T-helper 17 cell (primary cell): ENCODE measurements at regions not wholly inside any gene's neighbourhood (a gene's known extent, or its start where the extent isn't known, plus 50 kb on each side); places are given as distances from the start of the nearest gene placed in this dataset.
"Not testable (repeated sequence)": the region's sequence is repeated elsewhere in the genome, so short reads cannot be mapped to it uniquely, and the experiment has no call there.

ENCODE experiments used
- ATAC-seq: fragments of 150-1000 bp; cut with Tn5 transposase; 2 replicates; pipeline ENCODE4 v1.10.0; 2021; ENCODE audit warnings: mild to moderate bottlenecking, moderate library complexity
- DNase-seq, 3 donors: peaks; one replicate each; pipeline versions ENCODE4 v3.0.0 to v3.0.0-alpha.2; 2020 to 2021
- H3K9me3 ChIP-seq: one replicate; pipeline ENCODE4 v1.7.0; 2013; ENCODE audit warnings: low read length, mild to moderate bottlenecking; ENCODE audit not compliant: control insufficient read depth, poor library complexity, severe bottlenecking
- H3K27ac Mint-ChIP-seq: one replicate; pipeline ENCODE4 v1.8.0; 2022; ENCODE audit warnings: mild to moderate bottlenecking, moderate library complexity, mixed read lengths
- H3K27me3 Mint-ChIP-seq: one replicate; pipeline ENCODE4 v1.8.0; 2022; ENCODE audit warnings: mixed read lengths
- H3K36me3 Mint-ChIP-seq: one replicate; pipeline ENCODE4 v1.8.0; 2022; ENCODE audit warnings: low read depth, mixed read lengths
- H3K4me1 Mint-ChIP-seq: one replicate; pipeline ENCODE4 v1.8.0; 2022; ENCODE audit warnings: mild to moderate bottlenecking, mixed read lengths
- H3K4me3 Mint-ChIP-seq: one replicate; pipeline ENCODE4 v1.8.0; 2022; ENCODE audit warnings: mild to moderate bottlenecking, moderate library complexity, mixed read lengths

DNA sequence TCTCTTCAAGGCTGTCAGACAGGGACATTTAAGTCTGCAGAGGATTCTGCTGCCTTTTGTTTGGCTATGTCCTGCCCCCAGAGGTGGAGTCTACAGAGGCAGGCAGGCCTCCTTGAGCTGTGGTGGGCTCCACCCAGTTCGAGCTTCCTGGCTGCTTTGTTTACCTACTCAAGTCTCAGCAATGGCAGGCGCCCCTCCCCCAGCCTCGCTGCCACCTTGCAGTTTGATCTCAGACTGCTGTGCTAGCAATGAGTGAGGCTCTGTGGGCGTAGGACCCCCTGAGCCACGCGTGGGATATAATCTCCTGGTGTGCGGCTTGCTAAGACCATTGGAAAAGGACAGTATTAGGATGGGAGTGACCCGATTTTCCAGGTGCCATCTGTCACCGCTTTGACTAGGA lies 437.6 kb downstream of the STK39 start:
- H3K4me3 Mint-ChIP-seq, H3K27ac Mint-ChIP-seq, DNase-seq, H3K9me3 ChIP-seq, H3K36me3 Mint-ChIP-seq, ATAC-seq, H3K4me1 Mint-ChIP-seq: not testable (repeated sequence)
- H3K27me3 Mint-ChIP-seq: peaks cover 14% of the 10 kb centered on the region

DNA sequence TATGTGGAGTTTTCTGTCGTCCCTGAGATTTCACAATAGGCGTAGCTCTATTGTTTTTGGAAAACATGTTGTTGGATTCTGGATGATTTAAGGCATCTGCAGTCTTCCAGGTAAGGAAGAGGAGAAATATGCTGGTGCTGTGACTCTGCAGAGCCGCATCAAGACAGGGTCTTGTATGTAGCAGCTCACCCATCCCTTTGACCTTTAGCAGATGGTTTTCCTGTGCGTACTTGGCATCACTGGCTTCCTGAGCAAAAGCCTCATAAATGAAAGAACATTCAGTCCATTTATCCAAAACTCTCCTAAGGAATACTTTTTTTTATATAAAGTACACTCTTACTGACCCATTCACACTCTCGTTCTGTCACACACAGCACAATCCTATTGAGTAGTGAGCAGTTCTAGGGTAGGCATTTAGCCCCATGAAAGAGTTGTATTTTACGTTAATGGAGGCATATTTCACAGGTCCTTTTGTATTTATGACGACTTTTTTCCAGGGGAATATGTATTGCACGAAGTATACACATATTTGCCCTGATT lies 443.9 kb downstream of the STK39 start:
- H3K9me3 ChIP-seq: no peaks in the 10 kb centered on the region
- ATAC-seq: no peak
- no peak overlapping the region for H3K4me3 Mint-ChIP-seq
- H3K4me1 Mint-ChIP-seq: no peaks in the 10 kb centered on the region
- no peaks in the 10 kb centered on the region for H3K36me3 Mint-ChIP-seq
- DNase-seq: no peak
- H3K27me3 Mint-ChIP-seq: no peaks in the 10 kb centered on the region
- H3K27ac Mint-ChIP-seq: no peak overlapping the region

DNA sequence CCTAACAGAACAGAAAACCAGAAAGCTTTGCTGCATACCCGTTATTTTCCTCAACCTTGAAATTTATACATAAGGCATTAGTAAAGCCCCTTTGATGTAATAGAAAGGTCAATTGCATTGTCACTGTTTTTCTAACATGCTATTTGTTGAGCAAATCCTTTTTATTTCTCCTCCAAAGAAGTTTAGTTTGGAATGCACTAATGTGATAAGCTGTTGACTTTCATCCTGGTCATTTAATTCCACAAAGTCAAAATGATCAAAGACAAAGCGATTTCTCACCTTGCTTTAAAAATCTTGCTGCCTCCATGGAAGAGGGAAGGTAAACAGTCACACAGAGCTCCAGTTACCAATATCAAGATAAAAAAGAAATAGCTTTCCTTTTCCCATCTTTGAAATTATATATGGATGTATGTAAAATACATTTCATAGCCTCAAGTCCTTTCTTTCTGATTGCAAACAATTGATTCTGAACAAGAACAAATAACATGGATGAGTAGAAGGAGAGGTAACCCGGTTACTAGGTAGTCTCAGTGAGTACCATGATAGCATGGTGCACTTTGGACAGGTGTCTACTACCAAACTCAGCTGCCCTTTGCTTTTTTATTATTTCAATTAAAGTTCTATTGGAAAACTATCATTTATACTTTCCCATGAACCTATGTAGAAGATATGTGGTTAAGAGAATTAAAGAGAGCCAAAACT lies 452.7 kb downstream of the STK39 start:
- Mint-ChIP-seq H3K4me3 (no peak overlapping the region), H3K36me3 (no peaks in the 10 kb centered on the region), H3K4me1 (no peaks in the 10 kb centered on the region), H3K27ac (no peak overlapping the region), H3K27me3 (peaks cover 7% of the 10 kb centered on the region)
- DNase-seq: no peak
- ATAC-seq: no peak
- no peaks in the 10 kb centered on the region for H3K9me3 ChIP-seq

DNA sequence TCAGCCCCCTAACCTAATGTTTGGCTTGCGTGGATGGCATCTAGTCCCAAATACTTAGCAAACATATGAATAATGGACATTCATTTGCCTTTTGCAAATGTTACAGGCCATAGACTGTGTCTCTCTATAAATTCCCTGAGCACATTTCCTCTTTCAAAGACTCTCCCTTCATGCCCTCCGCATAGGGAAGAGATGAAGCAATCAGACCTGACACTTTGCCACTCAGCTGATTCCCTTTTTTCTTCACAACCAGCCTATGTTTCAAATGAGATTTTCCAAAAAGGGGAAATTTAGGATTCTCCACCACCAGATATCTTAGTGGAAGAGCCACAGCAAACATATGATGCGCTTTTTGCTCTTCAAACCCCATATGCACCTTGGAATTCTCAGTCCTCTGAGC lies 453.7 kb downstream of the STK39 start:
- no peaks in the 10 kb centered on the region for H3K36me3 Mint-ChIP-seq
- H3K9me3 ChIP-seq: no peaks in the 10 kb centered on the region
- H3K27me3 Mint-ChIP-seq: peaks cover 9% of the 10 kb centered on the region
- H3K27ac Mint-ChIP-seq: no peak overlapping the region
- no peak overlapping the region for H3K4me3 Mint-ChIP-seq
- H3K4me1 Mint-ChIP-seq: no peaks in the 10 kb centered on the region
- DNase-seq: no peak
- no peak for ATAC-seq

DNA sequence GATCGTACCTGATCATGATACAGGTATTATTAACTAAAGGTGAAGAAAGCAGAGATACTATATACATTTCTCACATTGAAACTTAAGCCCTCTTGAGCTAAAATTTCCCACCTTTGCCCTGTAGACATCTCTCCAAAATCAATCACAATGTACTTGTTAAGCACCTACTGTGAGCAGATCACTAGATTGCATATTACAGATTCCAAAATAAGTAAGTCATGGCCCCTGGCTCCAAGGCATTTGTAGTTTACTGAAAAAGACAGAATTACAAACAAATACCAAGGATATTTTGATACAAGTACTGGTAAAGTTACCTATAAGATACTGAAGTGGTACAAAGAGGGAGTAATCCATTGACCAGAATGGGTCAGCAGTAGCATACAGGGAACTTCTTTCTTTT lies 455.3 kb downstream of the STK39 start:
- peaks cover 9% of the 10 kb centered on the region for H3K27me3 Mint-ChIP-seq
- H3K4me3 Mint-ChIP-seq: no peak overlapping the region
- no peaks in the 10 kb centered on the region for H3K4me1 Mint-ChIP-seq
- ATAC-seq: no peak
- H3K27ac Mint-ChIP-seq: no peak overlapping the region
- no peaks in the 10 kb centered on the region for H3K9me3 ChIP-seq
- no peaks in the 10 kb centered on the region for H3K36me3 Mint-ChIP-seq
- no peak for DNase-seq

DNA sequence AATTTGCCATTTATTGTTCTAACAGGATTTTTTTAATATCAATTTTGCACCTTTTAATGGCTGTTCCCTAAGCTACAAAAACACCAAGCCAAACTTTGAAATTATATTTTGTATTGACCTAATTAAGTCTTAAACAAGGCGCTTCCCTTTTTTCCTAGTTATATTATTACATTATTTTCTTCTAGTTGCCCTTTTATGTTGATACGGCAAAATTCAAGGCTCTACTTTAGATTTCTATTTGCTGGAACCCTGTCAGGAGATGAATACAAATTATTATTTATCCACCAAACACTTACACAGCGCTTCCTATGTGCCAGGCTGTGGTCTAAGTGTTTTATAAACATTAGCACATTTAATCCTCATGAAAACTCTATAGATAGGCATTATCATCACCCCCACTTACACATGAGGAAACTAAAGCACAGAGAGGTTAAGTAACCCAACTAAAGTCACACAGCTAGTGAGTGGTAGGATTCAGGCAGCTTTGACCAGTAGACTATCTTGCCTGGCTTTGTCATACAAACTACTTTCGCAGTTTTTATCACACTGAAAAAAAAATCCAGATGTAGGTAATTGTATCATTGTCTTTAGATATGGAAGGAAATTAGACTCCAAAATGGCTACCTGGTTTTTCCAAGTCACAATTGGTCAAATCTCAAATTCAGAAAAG lies 456.5 kb downstream of the STK39 start:
- H3K27ac Mint-ChIP-seq: no peak overlapping the region
- H3K4me3 Mint-ChIP-seq: no peak overlapping the region
- DNase-seq (no peak), ATAC-seq (no peak)
- no peaks in the 10 kb centered on the region for H3K4me1 Mint-ChIP-seq
- H3K27me3 Mint-ChIP-seq: peaks cover 9% of the 10 kb centered on the region
- H3K36me3 Mint-ChIP-seq: no peaks in the 10 kb centered on the region
- no peaks in the 10 kb centered on the region for H3K9me3 ChIP-seq

DNA sequence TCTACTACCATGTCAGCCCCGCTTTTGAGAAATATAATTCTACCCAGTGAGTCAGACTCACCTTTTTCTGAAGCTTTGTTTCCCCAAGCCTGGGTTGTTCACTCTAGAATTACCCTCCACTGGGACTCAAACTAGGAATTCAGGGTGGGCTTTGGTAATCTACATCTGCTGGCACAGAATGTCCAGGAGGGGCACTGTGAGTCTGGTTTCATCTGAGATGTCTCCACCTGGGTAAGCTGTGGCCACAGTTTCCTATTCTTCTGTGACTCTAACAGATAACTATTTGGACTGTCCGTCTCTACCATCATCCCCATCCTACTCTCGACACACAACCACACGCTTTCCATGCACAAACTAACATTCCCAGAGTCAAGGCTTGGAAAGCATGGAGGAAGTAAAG lies 457.2 kb downstream of the STK39 start:
- Mint-ChIP-seq H3K4me3 (no peak overlapping the region), H3K27ac (no peak overlapping the region), H3K36me3 (no peaks in the 10 kb centered on the region), H3K27me3 (peaks cover 9% of the 10 kb centered on the region), H3K4me1 (no peaks in the 10 kb centered on the region)
- no peaks in the 10 kb centered on the region for H3K9me3 ChIP-seq
- no peak for DNase-seq
- no peak for ATAC-seq

DNA sequence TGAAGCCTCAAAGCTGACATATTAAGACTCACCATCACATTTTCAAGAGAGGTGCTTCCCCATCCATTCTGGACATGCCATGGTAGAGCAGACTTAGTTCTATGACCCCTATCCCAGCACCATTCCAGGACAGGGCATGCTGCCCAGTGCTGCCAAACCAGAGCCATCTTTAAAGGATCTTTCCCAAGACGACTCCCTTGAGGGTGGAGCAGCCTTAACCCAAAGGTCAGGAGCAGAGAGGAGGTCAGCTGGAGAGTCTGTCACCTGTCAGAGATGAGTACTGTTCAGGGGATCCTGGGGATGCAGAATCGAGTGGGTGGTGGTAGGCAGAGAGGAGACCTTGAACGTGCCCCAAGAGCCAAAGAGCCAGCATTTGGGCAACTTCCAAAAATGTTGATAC lies 459.8 kb downstream of the STK39 start:
- Mint-ChIP-seq H3K4me1 (no peaks in the 10 kb centered on the region), H3K36me3 (no peaks in the 10 kb centered on the region), H3K27ac (no peak overlapping the region), H3K4me3 (no peak overlapping the region), H3K27me3 (peaks cover 21% of the 10 kb centered on the region)
- no peak for DNase-seq
- H3K9me3 ChIP-seq: no peaks in the 10 kb centered on the region
- no peak for ATAC-seq

DNA sequence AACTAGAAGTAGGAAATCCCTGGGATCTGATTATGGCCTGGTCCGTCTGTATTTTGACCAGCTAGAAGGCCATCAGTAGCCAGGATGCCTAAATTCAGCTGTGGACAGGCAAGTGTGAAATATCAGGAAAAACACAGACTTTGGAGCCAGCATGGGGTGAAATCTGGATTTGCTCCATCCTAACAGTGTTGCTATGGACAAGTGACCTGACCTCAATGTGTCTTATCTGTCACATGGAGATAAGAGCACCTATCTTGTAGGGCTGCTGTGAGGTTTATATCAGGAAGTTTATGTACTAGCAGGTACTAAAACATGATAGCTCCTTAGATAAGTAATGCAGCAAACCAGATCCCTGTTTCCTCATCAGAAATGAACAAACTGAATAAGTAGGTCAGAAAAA lies 460.4 kb downstream of the STK39 start:
- DNase-seq: no peak
- H3K27ac Mint-ChIP-seq: no peak overlapping the region
- ATAC-seq: no peak
- H3K4me3 Mint-ChIP-seq: no peak overlapping the region
- no peaks in the 10 kb centered on the region for H3K36me3 Mint-ChIP-seq
- H3K27me3 Mint-ChIP-seq: peaks cover 24% of the 10 kb centered on the region
- no peaks in the 10 kb centered on the region for H3K9me3 ChIP-seq
- H3K4me1 Mint-ChIP-seq: no peaks in the 10 kb centered on the region

DNA sequence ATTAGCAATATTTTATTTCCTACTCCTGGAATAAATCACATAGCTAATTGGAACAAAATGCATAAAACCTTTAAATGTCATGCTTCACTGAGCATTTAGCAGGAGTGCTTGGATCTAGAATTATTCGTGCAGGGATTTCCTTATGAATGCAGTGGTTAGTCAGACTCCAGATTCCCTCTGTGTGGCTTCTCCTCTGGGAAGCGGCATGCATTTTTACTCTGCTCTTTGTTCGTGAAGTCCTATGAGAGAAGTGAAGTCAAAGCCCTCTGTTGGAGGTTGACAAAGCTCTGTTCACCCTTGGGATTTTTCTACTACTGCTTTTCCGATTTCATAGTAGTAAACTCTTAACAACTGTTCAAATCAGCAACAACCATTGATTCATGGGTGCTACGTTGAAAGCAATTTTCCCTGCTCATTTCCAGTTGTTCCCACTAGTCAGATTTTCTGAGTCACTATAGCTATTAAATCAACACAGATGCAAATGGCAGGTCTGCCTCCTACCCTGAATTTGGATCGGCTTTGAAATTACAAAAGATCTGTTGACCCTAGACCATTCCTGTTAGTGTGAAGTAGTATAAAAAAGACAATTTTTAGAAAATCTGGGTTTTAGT lies 461.7 kb downstream of the STK39 start:
- DNase-seq (no peak), ATAC-seq (no peak)
- H3K27ac Mint-ChIP-seq: no peak overlapping the region
- peaks cover 28% of the 10 kb centered on the region for H3K27me3 Mint-ChIP-seq
- H3K36me3 Mint-ChIP-seq: no peaks in the 10 kb centered on the region
- H3K4me1 Mint-ChIP-seq: no peaks in the 10 kb centered on the region
- H3K9me3 ChIP-seq: no peaks in the 10 kb centered on the region
- no peak overlapping the region for H3K4me3 Mint-ChIP-seq

DNA sequence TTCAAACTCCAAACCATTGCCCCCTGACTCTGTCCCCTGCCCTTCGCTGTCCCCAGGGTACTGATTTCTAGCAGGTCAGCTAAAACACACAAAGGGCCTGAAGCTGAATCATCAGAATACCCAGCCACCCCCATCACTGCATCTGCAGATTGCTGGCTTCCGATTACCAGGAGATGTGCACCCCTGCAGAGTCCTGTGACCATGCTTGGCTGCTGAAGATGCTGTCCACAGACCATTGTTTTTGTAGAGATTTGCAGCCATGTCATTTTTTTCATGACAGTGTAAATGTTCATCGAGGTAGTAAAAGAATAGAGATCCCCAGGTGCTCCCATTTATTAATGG lies 463.3 kb downstream of the STK39 start:
- Mint-ChIP-seq H3K27ac (no peak overlapping the region), H3K4me3 (no peak overlapping the region), H3K36me3 (no peaks in the 10 kb centered on the region), H3K27me3 (peaks cover 24% of the 10 kb centered on the region), H3K4me1 (no peaks in the 10 kb centered on the region)
- no peak for DNase-seq
- ATAC-seq: no peak
- no peaks in the 10 kb centered on the region for H3K9me3 ChIP-seq

DNA sequence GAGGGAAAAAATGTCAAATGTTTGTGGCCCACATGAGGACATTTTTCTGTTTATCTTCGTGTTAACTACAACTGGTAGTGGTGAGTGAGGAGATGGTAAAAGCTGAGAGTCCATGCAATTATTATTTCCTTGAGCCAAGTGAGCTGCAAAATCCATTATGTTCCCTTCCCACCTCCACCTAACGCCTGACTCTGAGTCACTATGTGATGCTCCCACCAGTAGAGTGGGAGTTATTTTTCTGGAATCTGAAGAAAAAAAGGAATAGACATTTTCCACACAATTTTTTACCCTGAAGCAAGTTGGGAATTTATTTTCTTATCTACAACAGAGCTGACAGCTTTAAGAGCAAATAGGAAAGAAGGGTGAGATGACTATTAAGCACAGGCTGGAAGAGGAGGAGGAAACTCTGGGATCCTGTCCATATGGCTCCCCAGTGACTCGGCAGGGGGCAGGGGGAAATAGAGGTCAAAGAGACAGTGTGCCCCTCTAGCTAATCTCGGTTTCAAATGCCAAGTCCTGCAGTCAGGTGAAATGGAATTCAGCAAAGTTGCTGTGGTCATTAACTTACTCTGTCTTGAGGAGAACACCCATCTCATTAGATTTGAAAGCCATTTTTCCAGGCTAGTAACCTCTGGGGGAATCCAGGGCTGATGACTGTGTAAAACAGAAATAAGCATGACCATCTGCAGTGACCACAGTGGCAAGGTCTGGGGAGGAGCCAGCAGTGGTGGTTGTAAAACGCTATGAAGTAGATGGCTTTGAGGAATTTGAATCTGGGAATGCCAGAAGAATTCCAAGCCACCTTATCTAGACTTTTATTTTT lies 463.9 kb downstream of the STK39 start:
- H3K27ac Mint-ChIP-seq: no peak overlapping the region
- DNase-seq: no peak
- H3K9me3 ChIP-seq: no peaks in the 10 kb centered on the region
- ATAC-seq: no peak
- H3K36me3 Mint-ChIP-seq: no peaks in the 10 kb centered on the region
- H3K4me3 Mint-ChIP-seq: no peak overlapping the region
- peaks cover 29% of the 10 kb centered on the region for H3K27me3 Mint-ChIP-seq
- H3K4me1 Mint-ChIP-seq: no peaks in the 10 kb centered on the region

DNA sequence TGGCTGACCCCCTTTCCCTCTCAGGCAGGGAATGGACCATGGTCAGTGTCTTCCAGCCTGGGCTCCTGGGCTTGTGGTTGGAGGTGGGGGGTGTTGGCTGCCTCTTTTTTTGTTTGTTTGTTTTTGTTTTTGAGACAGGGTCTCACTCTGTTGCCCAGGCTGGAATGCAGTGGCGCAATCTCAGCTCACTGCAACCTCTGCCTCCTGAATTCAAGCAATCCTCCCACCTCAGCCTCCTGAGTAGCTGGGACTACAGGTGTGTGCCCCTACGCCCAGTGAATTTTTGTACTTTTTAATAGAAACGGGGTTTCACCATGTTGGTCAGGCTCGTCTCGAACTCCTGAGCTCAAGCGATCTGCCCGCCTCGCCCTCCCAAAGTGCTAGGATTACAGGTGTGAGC lies 465.8 kb downstream of the STK39 start:
- not testable (repeated sequence) for H3K4me1 Mint-ChIP-seq, H3K27ac Mint-ChIP-seq, H3K4me3 Mint-ChIP-seq, ATAC-seq, H3K36me3 Mint-ChIP-seq, DNase-seq, H3K9me3 ChIP-seq
- peaks cover 29% of the 10 kb centered on the region for H3K27me3 Mint-ChIP-seq
